Psoas muscle (tissue), 7 donors: ENCODE measurements at regions not wholly inside any gene's neighbourhood (a gene's known extent, or its start where the extent isn't known, plus 50 kb on each side); places are given as distances from the start of the nearest gene placed in this dataset.
"Not testable (repeated sequence)": the region's sequence is repeated elsewhere in the genome, so short reads cannot be mapped to it uniquely, and the experiment has no call there.

Experiments
- ATAC-seq, 4 donors: fragments of 200-7000 bp; cut with Tn5 transposase; one replicate each; pipeline ENCODE4 v1.9.1; 2020; ENCODE audit warnings: moderate library complexity in 3 of 4, mild to moderate bottlenecking in 2 of 4
- DNase-seq, 2 donors: peaks; one replicate each; pipeline ENCODE4 v3.0.0-alpha.2; 2020
- H3K27ac ChIP-seq: fragments of 200-600 bp; one replicate; pipeline ENCODE4 v1.8.0; 2022
- H3K27me3 ChIP-seq, 3 donors: fragments of 200-600 bp in 1 of 3; one replicate each; pipeline versions ENCODE4 v1.6.1 to v1.8.0; 2013 to 2022; ENCODE audit warnings: low read length in 2 of 3, mild to moderate bottlenecking in 2 of 3, moderate library complexity in 1 of 3; ENCODE audit not compliant: insufficient read depth in 3 of 3
- H3K36me3 ChIP-seq, 2 donors: fragments of 200-600 bp in 1 of 2; one replicate each; pipeline versions ENCODE4 v1.6.1 to v1.8.0; 2013 to 2022; ENCODE audit warnings: low read depth in 1 of 2, mild to moderate bottlenecking in 1 of 2, moderate library complexity in 1 of 2; ENCODE audit not compliant: insufficient read depth in 1 of 2
- H3K4me1 ChIP-seq: fragments of 200-600 bp; one replicate; pipeline ENCODE4 v1.8.0; 2022
- H3K4me3 ChIP-seq: fragments of 200-600 bp; one replicate; pipeline ENCODE4 v1.8.0; 2022; ENCODE audit warnings: mild to moderate bottlenecking
- H3K9me3 ChIP-seq: fragments of 200-600 bp; one replicate; pipeline ENCODE4 v1.8.0; 2022
- WGBS, 3 donors: extraction: QIAGEN DNeasy Blood & Tissue Kit; methylation state at CpG; one replicate each; pipeline versions ENCODE4 v1.1.6 to v1.1.7; 2013; 5-methylcytosine and 5-hydroxymethylcytosine counted together
- intact Hi-C, 2 donors: fragments of 100-400 bp; cut with DNase I; formaldehyde crosslinking; loops; one replicate each; pipeline versions ENCODE4 v1.11.0 to v1.14.2; 2022
- TF ChIP-seq, protein P1 (sequence below): fragments of 200-600 bp; IDR thresholded peaks from one replicate; pipeline ENCODE4 v1.8.0; 2022; ENCODE audit warnings: antibody characterized with exemption
- donor health status: healthy with polysubstance abuse.
- donor health status: DM: no; HTN: no; CAD: no; lungs with moderate emphysema.
- donor health status: Bipolar disorder and iron deficiency.
- donor health status: healthy.
- donor health status: DM: yes; HTN: yes; CAD: no.
- donor health status: DM: no; HTN: no; CAD: no.
- donor health status: DM: yes; HTN: yes; CAD: no.

DNA sequence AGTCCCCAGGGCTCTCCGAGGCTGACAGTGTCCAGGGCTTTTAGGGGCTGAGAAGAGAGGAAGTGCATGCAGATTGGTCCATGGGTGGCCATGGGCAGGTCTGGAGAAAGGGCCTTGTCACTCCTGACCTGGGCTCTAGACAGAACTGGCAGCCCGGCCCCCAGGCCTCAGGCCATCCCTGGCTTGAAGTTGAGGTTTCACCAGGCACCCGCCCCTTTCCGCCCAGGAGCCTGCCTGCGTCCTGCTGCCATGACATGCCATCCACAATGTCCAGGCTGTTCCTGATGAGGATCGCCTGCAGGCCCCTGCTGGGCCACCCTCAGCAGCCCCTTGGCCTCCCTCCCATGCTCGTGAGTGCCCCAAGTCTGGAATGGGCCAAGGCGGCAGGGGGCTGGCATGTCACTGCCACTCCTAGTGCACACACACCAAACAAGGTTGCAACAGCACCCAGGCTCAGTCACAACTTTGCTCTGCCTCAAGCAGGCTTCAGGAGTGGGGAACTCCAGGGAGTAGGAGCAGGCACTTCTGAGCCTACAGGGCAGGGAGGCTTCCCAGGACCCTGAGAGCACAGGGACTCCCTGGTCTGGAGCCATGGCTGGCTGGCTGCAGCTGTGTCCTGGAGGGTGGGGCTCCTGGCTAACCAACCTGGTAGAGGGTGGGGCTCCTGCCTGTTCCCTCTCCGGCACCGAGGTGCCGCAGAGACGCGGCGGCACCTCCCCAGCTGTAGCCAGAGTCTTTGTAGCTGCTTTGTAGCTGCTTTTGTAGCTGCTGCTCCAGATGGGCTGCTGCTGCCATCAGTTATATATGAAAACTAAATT is 1457.1 kb upstream of the GBE1 start:
- no peak overlapping the region for H3K27ac ChIP-seq
- WGBS, 3 donors, result 85 to 90% (median 85%) methylated on average over 13 to 14 of the region's 14 CpGs
- ATAC-seq, result no peak
- intact Hi-C loops, result no loop called here
- no peak overlapping the region for H3K4me3 ChIP-seq
- H3K9me3 ChIP-seq, result peaks cover 3% of the 10 kb centered on the region
- DNase-seq, result peak in 1 of 2 donors; percentile 39
- H3K36me3 ChIP-seq, result no peaks in the 10 kb centered on the region
- no peaks in the 10 kb centered on the region for H3K27me3 ChIP-seq
- no peaks in the 10 kb centered on the region for H3K4me1 ChIP-seq
- TF ChIP-seq, protein P1, sequence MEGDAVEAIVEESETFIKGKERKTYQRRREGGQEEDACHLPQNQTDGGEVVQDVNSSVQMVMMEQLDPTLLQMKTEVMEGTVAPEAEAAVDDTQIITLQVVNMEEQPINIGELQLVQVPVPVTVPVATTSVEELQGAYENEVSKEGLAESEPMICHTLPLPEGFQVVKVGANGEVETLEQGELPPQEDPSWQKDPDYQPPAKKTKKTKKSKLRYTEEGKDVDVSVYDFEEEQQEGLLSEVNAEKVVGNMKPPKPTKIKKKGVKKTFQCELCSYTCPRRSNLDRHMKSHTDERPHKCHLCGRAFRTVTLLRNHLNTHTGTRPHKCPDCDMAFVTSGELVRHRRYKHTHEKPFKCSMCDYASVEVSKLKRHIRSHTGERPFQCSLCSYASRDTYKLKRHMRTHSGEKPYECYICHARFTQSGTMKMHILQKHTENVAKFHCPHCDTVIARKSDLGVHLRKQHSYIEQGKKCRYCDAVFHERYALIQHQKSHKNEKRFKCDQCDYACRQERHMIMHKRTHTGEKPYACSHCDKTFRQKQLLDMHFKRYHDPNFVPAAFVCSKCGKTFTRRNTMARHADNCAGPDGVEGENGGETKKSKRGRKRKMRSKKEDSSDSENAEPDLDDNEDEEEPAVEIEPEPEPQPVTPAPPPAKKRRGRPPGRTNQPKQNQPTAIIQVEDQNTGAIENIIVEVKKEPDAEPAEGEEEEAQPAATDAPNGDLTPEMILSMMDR, result no peak

DNA sequence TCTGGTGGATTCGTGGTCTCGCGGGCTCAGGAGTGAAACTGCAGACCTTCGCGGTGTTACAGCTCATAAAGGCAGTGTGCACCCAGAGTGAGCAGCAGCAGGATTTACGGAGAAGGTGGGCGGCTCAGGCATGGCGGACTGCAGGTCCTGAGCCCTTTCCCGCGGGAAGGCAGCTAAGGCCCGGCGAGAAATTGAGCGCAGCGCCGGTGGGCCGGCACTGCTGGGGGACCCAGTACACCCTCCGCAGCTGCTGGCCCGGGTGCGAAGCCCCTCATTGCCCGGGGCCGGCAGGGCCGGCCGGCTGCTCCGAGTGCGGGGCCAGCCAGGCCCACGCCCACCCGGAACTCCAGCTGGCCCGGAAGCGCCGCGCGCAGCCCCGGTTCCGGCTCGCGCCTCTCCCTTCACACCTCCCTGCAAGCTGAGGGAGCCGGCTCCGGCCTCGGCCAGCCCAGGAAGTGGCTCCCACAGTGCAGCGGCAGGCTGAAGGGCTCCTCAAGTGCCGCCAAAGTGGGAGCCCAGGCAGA is 1456.2 kb upstream of the GBE1 start:
- peak in 1 of 2 donors; percentile 38 for DNase-seq
- H3K27me3 ChIP-seq, intact Hi-C loops, H3K27ac ChIP-seq, H3K9me3 ChIP-seq, H3K4me3 ChIP-seq, ATAC-seq, H3K36me3 ChIP-seq, H3K4me1 ChIP-seq: not testable (repeated sequence)
- 92 to 96% (median 96%) methylated on average over 32 to 41 of the region's 41 CpGs for WGBS, 3 donors

DNA sequence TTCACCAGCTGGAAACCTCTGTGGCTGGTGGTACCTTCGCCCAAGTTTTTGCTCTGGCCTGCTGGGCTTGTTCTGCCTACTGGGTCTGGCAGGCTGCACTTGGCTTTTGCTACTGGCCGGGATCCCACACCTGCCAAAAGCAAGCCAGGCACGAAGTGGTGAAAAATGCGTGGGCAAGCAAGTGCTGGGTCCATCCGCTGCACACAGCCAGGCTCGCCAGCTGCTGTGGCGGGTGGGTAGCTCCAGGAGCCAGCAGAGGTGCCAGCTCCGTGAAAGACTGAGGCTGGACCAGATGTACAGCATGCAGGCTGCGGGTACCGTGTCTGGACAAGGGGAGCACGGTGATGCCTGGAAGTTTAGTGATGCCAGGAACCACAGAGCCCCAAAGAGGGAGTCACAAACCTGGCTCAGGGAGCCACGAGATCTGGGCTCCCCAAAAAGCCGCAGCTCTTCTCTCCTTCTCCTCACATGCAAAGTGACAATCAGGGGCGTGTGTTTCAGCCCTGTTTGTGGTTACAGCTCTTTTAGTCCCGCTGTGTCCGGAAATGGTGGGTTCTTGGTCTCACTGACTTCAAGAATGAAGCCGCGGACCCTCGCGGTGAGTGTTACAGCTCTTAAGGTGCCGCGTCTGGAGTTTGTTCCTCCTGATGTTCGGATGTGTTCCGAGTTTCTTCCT is 1455.6 kb upstream of the GBE1 start:
- intact Hi-C loops, result no loop called here
- Histone ChIP-seq H3K9me3 (peaks cover 3% of the 10 kb centered on the region), H3K4me1 (no peaks in the 10 kb centered on the region), H3K4me3 (no peak overlapping the region), H3K27ac (no peak overlapping the region), H3K36me3 (no peaks in the 10 kb centered on the region), H3K27me3 (no peaks in the 10 kb centered on the region)
- ATAC-seq, result no peak
- 79 to 88% (median 83%) methylated on average over 24 of the region's 24 CpGs for WGBS, 3 donors
- TF ChIP-seq, protein P1, result no peak
- DNase-seq, result peak in 1 of 2 donors; percentile 18

- intact Hi-C loops, result no loop called here
- H3K27me3 ChIP-seq, result no peaks in the 10 kb centered on the region
- no peak overlapping the region for H3K27ac ChIP-seq
- no peaks in the 10 kb centered on the region for H3K36me3 ChIP-seq
- no peaks in the 10 kb centered on the region for H3K9me3 ChIP-seq
- ATAC-seq (no peak), DNase-seq (no peak)
- TF ChIP-seq, protein P1, result no peak
- H3K4me1 ChIP-seq, result no peaks in the 10 kb centered on the region
- H3K4me3 ChIP-seq, result no peak overlapping the region
Measured at GRCh38 chr3:83195243-83195642, 1433.8 kb upstream of the GBE1 start.

GRCh38 chr3:83193526-83193925 is 1432.1 kb upstream of the GBE1 start:
- Histone ChIP-seq H3K36me3 (no peaks in the 10 kb centered on the region), H3K27me3 (no peaks in the 10 kb centered on the region), H3K4me1 (no peaks in the 10 kb centered on the region), H3K27ac (no peak overlapping the region), H3K9me3 (no peaks in the 10 kb centered on the region), H3K4me3 (no peak overlapping the region)
- TF ChIP-seq, protein P1, result no peak
- WGBS, 3 donors, result 77 to 88% (median 79%) methylated on average over 1 of the region's 1 CpG
- DNase-seq (no peak), ATAC-seq (no peak)
- intact Hi-C loops, result no loop called here
